ENCODE measurements at regions not wholly inside any gene's neighbourhood (a gene's known extent, or its start where the extent isn't known, plus 50 kb on each side); places are given as distances from the start of the nearest gene placed in this dataset.

- TF ChIP-seq, protein P1, sequence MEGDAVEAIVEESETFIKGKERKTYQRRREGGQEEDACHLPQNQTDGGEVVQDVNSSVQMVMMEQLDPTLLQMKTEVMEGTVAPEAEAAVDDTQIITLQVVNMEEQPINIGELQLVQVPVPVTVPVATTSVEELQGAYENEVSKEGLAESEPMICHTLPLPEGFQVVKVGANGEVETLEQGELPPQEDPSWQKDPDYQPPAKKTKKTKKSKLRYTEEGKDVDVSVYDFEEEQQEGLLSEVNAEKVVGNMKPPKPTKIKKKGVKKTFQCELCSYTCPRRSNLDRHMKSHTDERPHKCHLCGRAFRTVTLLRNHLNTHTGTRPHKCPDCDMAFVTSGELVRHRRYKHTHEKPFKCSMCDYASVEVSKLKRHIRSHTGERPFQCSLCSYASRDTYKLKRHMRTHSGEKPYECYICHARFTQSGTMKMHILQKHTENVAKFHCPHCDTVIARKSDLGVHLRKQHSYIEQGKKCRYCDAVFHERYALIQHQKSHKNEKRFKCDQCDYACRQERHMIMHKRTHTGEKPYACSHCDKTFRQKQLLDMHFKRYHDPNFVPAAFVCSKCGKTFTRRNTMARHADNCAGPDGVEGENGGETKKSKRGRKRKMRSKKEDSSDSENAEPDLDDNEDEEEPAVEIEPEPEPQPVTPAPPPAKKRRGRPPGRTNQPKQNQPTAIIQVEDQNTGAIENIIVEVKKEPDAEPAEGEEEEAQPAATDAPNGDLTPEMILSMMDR (IDR thresholded peaks at IDR 0.05; ENCODE audit: insufficient read depth, low read length, poor library complexity, severe bottlenecking), result no peak
- TF ChIP-seq EZH2phosphoT487 (conservative IDR thresholded peaks at IDR 0.05; ENCODE audit: low read length), result no peak
Measured at GRCh38 chr1:3992103-3992556, 92.1 kb upstream of the C1orf174 start.
